ENCODE measurements at regions not wholly inside any gene's neighbourhood (a gene's known extent, or its start where the extent isn't known, plus 50 kb on each side); places are given as distances from the start of the nearest gene placed in this dataset.

GRCh38 chr5:61625137-61625561, 293.1 kb downstream of the ZSWIM6 start:
- TF ChIP-seq CTCF (IDR thresholded peaks at IDR 0.05) (no peak), POLR2A (IDR thresholded peaks at IDR 0.05) (no peak)
